ENCODE measurements at regions not wholly inside any gene's neighbourhood (a gene's known extent, or its start where the extent isn't known, plus 50 kb on each side); places are given as distances from the start of the nearest gene placed in this dataset.

GRCh38 chr6:2387445-2387844, 142.0 kb upstream of the GMDS start:
- no peak overlapping the region for H3K4me3 ChIP-seq (ENCODE audit: low read depth, low read length)
- TF ChIP-seq CTCF (IDR thresholded peaks at IDR 0.05; ENCODE audit: low read depth, low read length) (no peak), MAX (IDR thresholded peaks at IDR 0.05; ENCODE audit: low read depth, low read length) (no peak), MYC (IDR thresholded peaks at IDR 0.05; ENCODE audit: low read depth, low read length) (no peak), POLR2A (IDR thresholded peaks at IDR 0.05; ENCODE audit: extremely low read depth, insufficient read length) (no peak)
- DNase-seq (ENCODE audit: low read depth): no peak

DNA sequence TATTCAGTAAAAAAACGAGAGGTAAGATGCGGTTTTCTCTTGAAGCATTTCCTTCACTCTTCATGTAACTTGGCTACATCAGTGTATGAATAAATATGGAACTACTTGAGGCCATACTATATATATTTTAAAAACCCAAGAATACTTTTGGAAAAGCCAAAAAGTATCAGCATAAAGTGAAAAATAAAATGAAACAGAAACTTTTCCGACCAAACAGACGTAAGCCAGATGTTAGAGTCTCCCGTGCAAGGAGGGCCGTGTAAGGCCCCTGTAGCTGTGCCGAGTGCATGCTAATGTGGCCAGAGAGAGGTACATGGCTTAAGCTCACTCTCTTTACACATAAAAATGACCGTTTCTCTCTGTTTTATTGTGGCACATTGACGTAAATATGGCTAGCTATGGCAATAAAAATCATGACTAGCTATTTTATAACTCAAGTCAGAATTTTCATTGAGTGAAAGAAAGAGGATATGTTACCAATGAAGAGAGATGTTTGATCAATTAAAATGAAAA, 140.1 kb upstream of the GMDS start:
- TF ChIP-seq POLR2A (IDR thresholded peaks at IDR 0.05; ENCODE audit: extremely low read depth, insufficient read length): no peak
- no peak for TF ChIP-seq MAX (IDR thresholded peaks at IDR 0.05; ENCODE audit: low read depth, low read length)
- TF ChIP-seq MYC (IDR thresholded peaks at IDR 0.05; ENCODE audit: low read depth, low read length): no peak
- TF ChIP-seq CTCF (IDR thresholded peaks at IDR 0.05; ENCODE audit: low read depth, low read length): no peak
- DNase-seq (ENCODE audit: low read depth): no peak
- H3K4me3 ChIP-seq (ENCODE audit: low read depth, low read length): no peak overlapping the region

- no peak for TF ChIP-seq MAX (IDR thresholded peaks at IDR 0.05; ENCODE audit: low read depth, low read length)
- no peak for TF ChIP-seq POLR2A (IDR thresholded peaks at IDR 0.05; ENCODE audit: extremely low read depth, insufficient read length)
- no peak for TF ChIP-seq CTCF (IDR thresholded peaks at IDR 0.05; ENCODE audit: low read depth, low read length)
- no peak for TF ChIP-seq MYC (IDR thresholded peaks at IDR 0.05; ENCODE audit: low read depth, low read length)
- no peak for DNase-seq (ENCODE audit: low read depth)
- H3K4me3 ChIP-seq (ENCODE audit: low read depth, low read length): no peak overlapping the region
Measured at GRCh38 chr6:2384528-2384927, 139.1 kb upstream of the GMDS start.

GRCh38 chr6:2381872-2382661, 136.7 kb upstream of the GMDS start:
- DNase-seq (ENCODE audit: low read depth): no peak
- H3K4me3 ChIP-seq (ENCODE audit: low read depth, low read length): no peak overlapping the region
- TF ChIP-seq MAX (IDR thresholded peaks at IDR 0.05; ENCODE audit: low read depth, low read length) (no peak), CTCF (IDR thresholded peaks at IDR 0.05; ENCODE audit: low read depth, low read length) (no peak), POLR2A (IDR thresholded peaks at IDR 0.05; ENCODE audit: extremely low read depth, insufficient read length) (no peak), MYC (IDR thresholded peaks at IDR 0.05; ENCODE audit: low read depth, low read length) (no peak)

DNA sequence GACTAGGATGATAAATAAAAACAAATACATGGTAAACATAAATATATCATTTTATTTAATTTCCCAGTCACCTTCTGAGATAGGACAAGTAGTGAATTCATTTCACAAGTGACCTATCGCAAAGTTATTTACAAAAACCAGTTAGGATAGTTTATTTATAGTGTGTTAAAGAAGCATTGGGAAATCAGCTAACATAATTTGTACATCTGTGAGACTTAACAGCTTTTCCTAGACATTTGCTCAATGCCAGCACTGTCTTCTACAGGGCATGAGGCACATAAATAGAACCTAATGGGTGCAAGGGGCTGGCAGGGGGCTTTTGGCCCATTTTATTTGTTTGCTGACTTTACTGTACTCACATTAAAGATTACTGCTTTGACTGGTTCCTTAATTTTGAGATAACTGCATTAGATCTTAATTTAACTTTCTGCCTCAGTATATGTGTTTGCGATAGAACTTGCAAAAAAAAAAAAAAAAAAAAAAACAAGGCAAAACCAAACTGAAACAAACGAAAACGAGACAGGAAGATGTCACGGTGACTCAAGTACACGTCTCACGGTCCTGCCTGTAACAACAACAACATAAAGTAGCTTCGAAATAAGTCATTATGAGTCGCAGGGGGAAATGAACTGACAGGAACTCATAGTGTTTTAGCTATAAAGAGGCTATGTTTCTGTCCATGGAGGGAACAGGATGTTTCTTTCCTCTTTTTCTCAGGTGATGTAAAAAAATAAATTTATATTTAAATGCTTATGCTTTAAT, 133.7 kb upstream of the GMDS start:
- no peak for TF ChIP-seq CTCF (IDR thresholded peaks at IDR 0.05; ENCODE audit: low read depth, low read length)
- no peak for TF ChIP-seq MAX (IDR thresholded peaks at IDR 0.05; ENCODE audit: low read depth, low read length)
- no peak for TF ChIP-seq MYC (IDR thresholded peaks at IDR 0.05; ENCODE audit: low read depth, low read length)
- TF ChIP-seq POLR2A (IDR thresholded peaks at IDR 0.05; ENCODE audit: extremely low read depth, insufficient read length): no peak
- no peak overlapping the region for H3K4me3 ChIP-seq (ENCODE audit: low read depth, low read length)
- DNase-seq (ENCODE audit: low read depth): peak; percentile 37

All from NB4 (cell line).